IMR-90 (cell line): ENCODE measurements at regions not wholly inside any gene's neighbourhood (a gene's known extent, or its start where the extent isn't known, plus 50 kb on each side); places are given as distances from the start of the nearest gene placed in this dataset.

ENCODE experiments used
- ATAC-seq: fragments of 200-7000 bp; cut with Tn5 transposase; 2 replicates; pipeline ENCODE4 v1.9.1; 2020; ENCODE audit warnings: low read depth, mild to moderate bottlenecking, moderate library complexity
- BruUV-seq: library from RNA; stranded (reverse); fragments of 400-500 nt; replicated peaks from 2 replicates; lab custom pipeline; 2021; lab: Mats Ljungman, UMichigan
- CTCF ChIA-PET: fragments of 300-600 bp; formaldehyde crosslinking; extraction: SDS; loops from one replicate; lab custom pipeline; 2021; ENCODE audit warnings: antibody characterized with exemption; lab: Yijun Ruan, JAX
- POLR2A ChIA-PET: fragments of 300-600 bp; sonication (Branson Sonifier 250); formaldehyde crosslinking; loops from one replicate; lab custom pipeline; 2022; ENCODE audit warnings: antibody characterized with exemption; ENCODE audit not compliant: unreplicated experiment; lab: Charles Lee
- DNase-seq: peaks from one replicate; pipeline ENCODE4 v3.0.0; 2013
- H2AFZ ChIP-seq: replicated peaks from 2 replicates; pipeline ENCODE3; 2013; ENCODE audit warnings: low read length, mild to moderate bottlenecking; ENCODE audit not compliant: poor library complexity
- H2AK5ac ChIP-seq: 2 replicates; pipeline ENCODE4 v1.6.1; 2013; ENCODE audit warnings: low read depth, low read length, inconsistent platforms
- H2AK9ac ChIP-seq: replicated peaks from 2 replicates; pipeline ENCODE3; 2013; ENCODE audit warnings: mild to moderate bottlenecking, low read depth, low read length, moderate library complexity; ENCODE audit not compliant: poor library complexity
- H2BK120ac ChIP-seq: 2 replicates; pipeline ENCODE4 v1.6.1; 2013; ENCODE audit warnings: low read depth, low read length, inconsistent platforms
- H2BK15ac ChIP-seq: 3 replicates; pipeline ENCODE4 v1.6.1; 2013; ENCODE audit warnings: low read depth, low read length, inconsistent platforms
- H2BK20ac ChIP-seq: 2 replicates; pipeline ENCODE4 v1.6.1; 2013; ENCODE audit warnings: low read depth, mild to moderate bottlenecking, inconsistent platforms, low read length, moderate library complexity
- H2BK5ac ChIP-seq: 2 replicates; pipeline ENCODE4 v1.6.1; 2013; ENCODE audit warnings: mild to moderate bottlenecking, low read depth, low read length, inconsistent platforms; ENCODE audit not compliant: poor library complexity, severe bottlenecking
- H3K14ac ChIP-seq: replicated peaks from 2 replicates; pipeline ENCODE4 v1.6.1; 2013; ENCODE audit warnings: low read depth, low read length, inconsistent platforms
- H3K18ac ChIP-seq: 2 replicates; pipeline ENCODE4 v1.6.1; 2013; ENCODE audit warnings: low read depth, low read length, control low read depth
- H3K23ac ChIP-seq: 2 replicates; pipeline ENCODE4 v1.6.1; 2013; ENCODE audit warnings: low read depth, low read length, inconsistent platforms
- H3K27ac ChIP-seq: 2 replicates; pipeline ENCODE4 v1.5.1; 2013; ENCODE audit warnings: mild to moderate bottlenecking, control low read depth, low read length; ENCODE audit not compliant: insufficient read depth
- H3K27me3 ChIP-seq: 2 replicates; pipeline ENCODE4 v1.6.1; 2013; ENCODE audit warnings: low read length; ENCODE audit not compliant: control insufficient read depth, insufficient read depth
- H3K36me3 ChIP-seq: 2 replicates; pipeline ENCODE4 v1.6.1; 2013; ENCODE audit warnings: low read length, mixed read lengths; ENCODE audit not compliant: control insufficient read depth, insufficient read depth
- H3K4ac ChIP-seq: 2 replicates; pipeline ENCODE4 v1.6.1; 2013; ENCODE audit warnings: low read depth, low read length, inconsistent platforms
- H3K4me1 ChIP-seq: 2 replicates; pipeline ENCODE4 v1.6.1; 2013; ENCODE audit warnings: low read length, mixed read lengths; ENCODE audit not compliant: control insufficient read depth, insufficient read depth
- H3K4me2 ChIP-seq: 2 replicates; pipeline ENCODE4 v1.6.1; 2013; ENCODE audit warnings: low read depth, mild to moderate bottlenecking, control low read depth, low read length, moderate library complexity
- H3K4me3 ChIP-seq: 2 replicates; pipeline ENCODE4 v1.5.1; 2013; ENCODE audit warnings: low read depth, mild to moderate bottlenecking, control low read depth, low read length, moderate library complexity; ENCODE audit not compliant: insufficient read depth
- H3K56ac ChIP-seq: 2 replicates; pipeline ENCODE4 v1.6.1; 2013; ENCODE audit warnings: low read length, inconsistent platforms; ENCODE audit not compliant: insufficient read depth; ENCODE audit errors: extremely low read depth
- H3K79me1 ChIP-seq, 2 experiments: 2 replicates each; pipeline ENCODE4 v1.6.1; 2013; ENCODE audit warnings: low read length in 2 of 2, inconsistent platforms in 1 of 2, low read depth in 1 of 2
- H3K9ac ChIP-seq: 2 replicates; pipeline ENCODE4 v1.6.1; 2013; ENCODE audit warnings: low read depth, low read length, control low read depth
- H3K9me1 ChIP-seq: 2 replicates; pipeline ENCODE4 v1.6.1; 2013; ENCODE audit warnings: low read length, inconsistent platforms; ENCODE audit not compliant: insufficient read depth
- H3K9me3 ChIP-seq: 2 replicates; pipeline ENCODE4 v1.6.1; 2013; ENCODE audit warnings: low read length; ENCODE audit not compliant: control insufficient read depth, insufficient read depth
- H4K20me1 ChIP-seq: 2 replicates; pipeline ENCODE4 v1.6.1; 2013; ENCODE audit warnings: low read length, inconsistent platforms; ENCODE audit not compliant: insufficient read depth
- H4K5ac ChIP-seq: 2 replicates; pipeline ENCODE4 v1.6.1; 2013; ENCODE audit warnings: mild to moderate bottlenecking, low read depth, low read length, control low read depth
- H4K8ac ChIP-seq, 2 experiments: 2 replicates each; pipeline ENCODE4 v1.6.1; 2013; ENCODE audit warnings: low read depth in 2 of 2, low read length in 2 of 2, control low read depth in 1 of 2, inconsistent platforms in 1 of 2
- H4K91ac ChIP-seq: 2 replicates; pipeline ENCODE4 v1.6.1; 2013; ENCODE audit warnings: low read depth, low read length, inconsistent platforms; ENCODE audit not compliant: insufficient read depth
- CHD1 ChIP-seq: IDR thresholded peaks from 2 replicates; pipeline ENCODE4 v1.6.1; 2012; ENCODE audit warnings: low read depth, low read length, improper control_type of control experiment
- FOS ChIP-seq: fragments of 150-350 bp; IDR thresholded peaks from 2 replicates; pipeline ENCODE4 v1.6.1; 2016; ENCODE audit warnings: low read depth, low read length
- MAFK ChIP-seq: IDR thresholded peaks from 2 replicates; pipeline ENCODE4 v1.6.1; 2012; ENCODE audit warnings: low read depth, low read length, improper control_type of control experiment
- NFE2L2 ChIP-seq: fragments of 150-350 bp; IDR thresholded peaks from 2 replicates; pipeline ENCODE4 v1.6.1; 2016; ENCODE audit warnings: low read depth, mild to moderate bottlenecking, low read length
- RAD21 ChIP-seq: IDR thresholded peaks from 2 replicates; pipeline ENCODE4 v1.6.1; 2012; ENCODE audit warnings: low read length, improper control_type of control experiment
- RCOR1 ChIP-seq: IDR thresholded peaks from 2 replicates; pipeline ENCODE4 v1.6.1; 2012; ENCODE audit warnings: mild to moderate bottlenecking, low read length, improper control_type of control experiment; ENCODE audit not compliant: insufficient replicate concordance
- RFX5 ChIP-seq: IDR thresholded peaks from 2 replicates; pipeline ENCODE4 v1.8.0; 2012; ENCODE audit warnings: low read depth, mild to moderate bottlenecking, low read length, moderate library complexity
- WGBS, 2 experiments: methylation state at CpG; one replicate each; pipeline versions ENCODE4 v1.1.5 to v1.1.7; 2013; ENCODE audit warnings: missing lambda C conversion rate in 2 of 2; ENCODE audit not compliant: insufficient read length in 1 of 2; ENCODE audit errors: extremely low coverage in 2 of 2; 5-methylcytosine and 5-hydroxymethylcytosine counted together
- dilution Hi-C: fragments of 300-500 bp; cut with HindIII; formaldehyde crosslinking; loops from one replicate; pipeline ENCODE4 v1.14.3; 2018; ENCODE audit warnings: low sequenced_read_pairs; ENCODE audit not compliant: unreplicated experiment
- in situ Hi-C: fragments of 300-500 bp; cut with MboI; formaldehyde crosslinking; loops from 3 replicates; pipeline ENCODE4 v1.14.3; 2019; ENCODE audit warnings: low sequenced_read_pairs, inconsistent platforms, mixed read lengths
- intact Hi-C: fragments of 100-400 bp; cut with micrococcal nuclease; formaldehyde crosslinking; loops from 2 replicates; pipeline ENCODE4 v1.10.0; 2022
- TF ChIP-seq, protein P1 (sequence below): conservative IDR thresholded peaks from 2 replicates; pipeline ENCODE4 v1.5.1; 2012; ENCODE audit warnings: mild to moderate bottlenecking, low read depth, low read length, improper control_type of control experiment
- TF ChIP-seq, protein P2 (sequence below): fragments of 150-350 bp; IDR thresholded peaks from 2 replicates; pipeline ENCODE4 v1.6.1; 2017; ENCODE audit warnings: mild to moderate bottlenecking, antibody characterized with exemption, low read length, low read depth

DNA sequence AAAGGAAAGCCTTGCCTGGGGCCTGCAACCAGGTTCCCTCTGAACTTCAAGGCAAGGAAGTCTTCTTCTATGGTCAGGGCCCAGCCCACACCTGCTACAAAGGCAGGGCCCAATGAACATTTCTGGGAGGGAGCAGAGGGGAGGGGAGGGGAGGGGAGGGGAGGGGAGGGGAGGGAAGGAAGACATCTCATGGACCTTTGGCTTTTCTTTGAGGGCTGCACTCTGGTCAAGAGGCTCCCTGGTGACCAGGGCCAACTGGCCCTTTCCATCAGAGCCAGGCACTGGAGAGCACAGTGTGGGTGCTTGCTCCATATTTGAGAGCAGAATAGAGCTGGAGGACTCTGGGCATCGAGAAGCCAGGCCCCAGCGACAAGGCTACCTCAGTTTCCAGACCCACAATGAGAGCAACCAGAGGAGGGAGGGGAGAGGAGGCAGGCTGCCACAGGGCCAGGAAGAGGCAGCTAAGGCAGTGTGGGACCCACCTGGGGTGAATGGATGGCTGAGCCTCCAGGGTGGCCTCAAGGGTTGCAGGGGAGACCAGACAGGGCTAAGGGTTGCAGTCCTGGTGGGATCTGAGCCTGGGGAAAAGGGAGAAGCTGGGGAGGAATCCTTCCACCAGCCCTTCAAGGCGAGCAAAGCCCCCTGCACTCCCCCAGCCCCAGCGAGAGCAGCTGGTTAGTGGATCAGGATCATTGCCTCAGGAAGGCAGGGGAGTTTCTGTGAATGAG is 84.8 kb downstream of the MRPL14 start:
- Histone ChIP-seq H2AFZ (peak overlapping the region; percentile 74), H3K9me1 (peaks cover 25% of the 10 kb centered on the region), H3K4me3 (no peak overlapping the region), H3K4ac (peak overlapping the region; percentile 97), H2BK5ac (peak overlapping the region; percentile 99), H3K9me3 (no peaks in the 10 kb centered on the region), H3K4me2 (peak overlapping the region; percentile 21; the same call in 1 of the 2 replicates), H3K14ac (peak overlapping the region; percentile 99), H2AK9ac (peak overlapping the region; percentile 95), H3K27ac (peak overlapping the region; percentile 95), H3K56ac (peak overlapping the region; percentile 94), H3K27me3 (no peaks in the 10 kb centered on the region), H3K18ac (peak overlapping the region; percentile 91), H4K8ac (peak overlapping the region; percentile 81 to 97), H4K91ac (peak overlapping the region; percentile 99), H3K9ac (peak overlapping the region; percentile 51), H3K79me1 (peaks cover 0 to 19% of the 10 kb centered on the region in 2 experiments; a peak in 2 of 4 replicates), H4K5ac (peak overlapping the region; percentile 98), H2BK20ac (peak overlapping the region; percentile 94), H2AK5ac (peak overlapping the region; percentile 100), H2BK120ac (peak overlapping the region; percentile 98), H2BK15ac (peak overlapping the region; percentile 95), H4K20me1 (no peaks in the 10 kb centered on the region), H3K36me3 (no peaks in the 10 kb centered on the region), H3K23ac (peak overlapping the region; percentile 94), H3K4me1 (peaks cover 38% of the 10 kb centered on the region)
- DNase-seq (no peak), ATAC-seq (no peak)
- dilution Hi-C loops, result no loop called here
- intact Hi-C loops, result no loop called here
- TF ChIP-seq RCOR1 (no peak), RAD21 (no peak), RFX5 (no peak), CHD1 (no peak), FOS (no peak), MAFK (no peak), NFE2L2 (no peak)
- TF ChIP-seq, protein P1, sequence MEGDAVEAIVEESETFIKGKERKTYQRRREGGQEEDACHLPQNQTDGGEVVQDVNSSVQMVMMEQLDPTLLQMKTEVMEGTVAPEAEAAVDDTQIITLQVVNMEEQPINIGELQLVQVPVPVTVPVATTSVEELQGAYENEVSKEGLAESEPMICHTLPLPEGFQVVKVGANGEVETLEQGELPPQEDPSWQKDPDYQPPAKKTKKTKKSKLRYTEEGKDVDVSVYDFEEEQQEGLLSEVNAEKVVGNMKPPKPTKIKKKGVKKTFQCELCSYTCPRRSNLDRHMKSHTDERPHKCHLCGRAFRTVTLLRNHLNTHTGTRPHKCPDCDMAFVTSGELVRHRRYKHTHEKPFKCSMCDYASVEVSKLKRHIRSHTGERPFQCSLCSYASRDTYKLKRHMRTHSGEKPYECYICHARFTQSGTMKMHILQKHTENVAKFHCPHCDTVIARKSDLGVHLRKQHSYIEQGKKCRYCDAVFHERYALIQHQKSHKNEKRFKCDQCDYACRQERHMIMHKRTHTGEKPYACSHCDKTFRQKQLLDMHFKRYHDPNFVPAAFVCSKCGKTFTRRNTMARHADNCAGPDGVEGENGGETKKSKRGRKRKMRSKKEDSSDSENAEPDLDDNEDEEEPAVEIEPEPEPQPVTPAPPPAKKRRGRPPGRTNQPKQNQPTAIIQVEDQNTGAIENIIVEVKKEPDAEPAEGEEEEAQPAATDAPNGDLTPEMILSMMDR, result no peak
- TF ChIP-seq, protein P2, sequence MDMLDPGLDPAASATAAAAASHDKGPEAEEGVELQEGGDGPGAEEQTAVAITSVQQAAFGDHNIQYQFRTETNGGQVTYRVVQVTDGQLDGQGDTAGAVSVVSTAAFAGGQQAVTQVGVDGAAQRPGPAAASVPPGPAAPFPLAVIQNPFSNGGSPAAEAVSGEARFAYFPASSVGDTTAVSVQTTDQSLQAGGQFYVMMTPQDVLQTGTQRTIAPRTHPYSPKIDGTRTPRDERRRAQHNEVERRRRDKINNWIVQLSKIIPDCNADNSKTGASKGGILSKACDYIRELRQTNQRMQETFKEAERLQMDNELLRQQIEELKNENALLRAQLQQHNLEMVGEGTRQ, result no peak
- no TSS peak for BruUV-seq
- CTCF ChIA-PET, result interaction anchor here (1.2 to 1.4 kb wide), 2 partner anchors 10 to 32 kb away, joined by 3 to 4 read pairs; no protein-coding TSS in a partner anchor
- in situ Hi-C loops, result no loop called here
- POLR2A ChIA-PET, result no interaction called here
- WGBS, 2 experiments, result no CpG with 5 or more reads among the region's 4 CpGs
